SH-SY5Y (cell line): ENCODE measurements at regions not wholly inside any gene's neighbourhood (a gene's known extent, or its start where the extent isn't known, plus 50 kb on each side); places are given as distances from the start of the nearest gene placed in this dataset.

Experiments used
- GATA2 ChIP-seq: IDR thresholded peaks from 2 replicates; pipeline ENCODE4 v1.6.1; 2011; ENCODE audit warnings: mild to moderate bottlenecking, low read depth, low read length
- GATA3 ChIP-seq: IDR thresholded peaks from 2 replicates; pipeline ENCODE4 v1.6.1; 2011; ENCODE audit warnings: low read depth, mild to moderate bottlenecking, low read length, moderate library complexity

DNA sequence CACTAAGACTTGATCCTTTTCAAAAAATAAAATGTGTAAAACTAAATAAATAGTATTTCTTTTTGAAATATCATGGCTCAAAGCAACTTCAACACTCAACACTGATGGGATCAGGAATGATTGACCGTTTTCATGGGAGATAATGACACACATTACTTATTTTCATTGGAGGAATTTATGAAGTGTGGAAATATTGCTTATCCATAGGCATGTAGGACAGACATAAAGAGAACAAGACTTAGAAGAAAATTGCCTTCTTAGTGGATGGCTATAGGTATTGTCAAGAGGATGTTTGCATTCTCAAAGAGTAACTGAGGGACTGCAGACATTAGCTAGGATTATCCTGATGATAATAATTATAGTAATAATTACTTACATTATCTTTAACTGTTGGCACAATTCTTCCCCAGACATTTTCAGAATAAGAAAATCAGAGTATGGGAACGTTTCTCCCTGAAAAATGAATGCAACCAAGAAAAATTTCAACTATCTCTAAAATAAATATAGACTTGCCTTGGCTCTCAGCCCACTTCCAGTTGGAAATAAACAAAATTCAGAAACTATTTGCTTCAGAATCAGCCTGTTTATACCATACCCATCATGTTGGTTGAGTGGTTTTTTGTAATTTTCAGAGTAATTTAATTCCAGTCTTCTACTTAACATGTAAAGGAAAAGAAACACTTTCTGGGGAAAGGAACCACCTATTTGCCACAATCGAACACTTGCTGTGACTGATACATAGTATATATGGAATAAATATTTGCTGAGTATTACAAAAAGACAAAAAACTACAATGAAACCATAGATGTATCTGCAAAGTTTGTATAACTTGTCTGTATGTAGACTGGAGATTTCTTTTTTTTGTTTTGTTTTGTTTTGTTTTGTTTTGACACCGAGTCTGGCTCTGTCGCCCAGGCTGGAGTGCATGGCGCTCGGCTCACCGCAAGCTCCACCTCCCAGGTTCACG is 165.7 kb downstream of the TMX3 start:
- no peak for TF ChIP-seq GATA3
- no peak for TF ChIP-seq GATA2

GRCh38 chr18:68543344-68543743 is 171.6 kb downstream of the TMX3 start:
- TF ChIP-seq GATA3 (no peak), GATA2 (no peak)

- no peak for TF ChIP-seq GATA2
- TF ChIP-seq GATA3 = no peak
Measured at GRCh38 chr18:68542846-68543245, 172.1 kb downstream of the TMX3 start.

GRCh38 chr18:68533641-68534040 is 181.3 kb downstream of the TMX3 start:
- TF ChIP-seq GATA3 (no peak), GATA2 (no peak)

- TF ChIP-seq GATA2 (no peak), GATA3 (no peak)
Measured at GRCh38 chr18:68532328-68532885, 182.5 kb downstream of the TMX3 start.

DNA sequence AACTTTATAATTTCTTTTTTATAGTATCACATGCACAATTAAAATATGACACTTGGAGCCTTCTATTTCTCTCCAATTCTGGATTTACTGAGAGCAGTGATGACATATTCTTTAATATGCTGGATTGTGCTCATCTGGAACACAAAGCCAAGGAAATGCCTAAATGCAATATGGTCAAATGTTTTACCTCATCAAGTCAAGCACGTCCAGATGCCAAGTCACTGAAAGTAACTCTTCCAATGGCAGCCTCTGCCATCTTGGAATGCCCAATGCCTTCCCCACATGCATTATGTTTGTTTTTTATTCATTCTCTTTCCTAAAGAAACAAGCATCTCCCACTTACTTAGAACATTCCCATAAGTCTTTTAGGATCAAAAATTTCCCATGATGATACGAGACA is 189.8 kb downstream of the TMX3 start:
- TF ChIP-seq GATA2 (no peak), GATA3 (no peak)

- TF ChIP-seq GATA3 (no peak), GATA2 (no peak)
Measured at GRCh38 chr18:68520406-68521075, 194.4 kb downstream of the TMX3 start.

DNA sequence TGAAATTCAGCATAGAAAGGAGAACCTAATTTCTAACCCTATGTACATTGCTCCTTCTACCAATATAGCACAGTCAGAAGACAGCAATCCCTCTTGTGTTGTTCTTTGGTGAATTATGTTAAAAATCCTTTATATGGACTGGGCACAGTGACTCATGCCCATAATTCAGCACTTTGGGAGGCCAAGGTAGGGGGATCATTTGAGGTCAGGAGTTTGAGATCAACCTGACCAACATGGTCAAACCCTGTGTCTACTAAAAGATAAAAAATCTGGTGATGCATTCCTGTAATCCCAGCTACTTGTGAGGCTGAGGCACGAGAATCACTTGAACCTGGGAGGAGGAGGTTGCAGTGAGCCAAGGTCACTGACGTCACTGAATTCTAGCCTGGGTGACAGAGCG is 195.6 kb downstream of the TMX3 start:
- no peak for TF ChIP-seq GATA2
- no peak for TF ChIP-seq GATA3

DNA sequence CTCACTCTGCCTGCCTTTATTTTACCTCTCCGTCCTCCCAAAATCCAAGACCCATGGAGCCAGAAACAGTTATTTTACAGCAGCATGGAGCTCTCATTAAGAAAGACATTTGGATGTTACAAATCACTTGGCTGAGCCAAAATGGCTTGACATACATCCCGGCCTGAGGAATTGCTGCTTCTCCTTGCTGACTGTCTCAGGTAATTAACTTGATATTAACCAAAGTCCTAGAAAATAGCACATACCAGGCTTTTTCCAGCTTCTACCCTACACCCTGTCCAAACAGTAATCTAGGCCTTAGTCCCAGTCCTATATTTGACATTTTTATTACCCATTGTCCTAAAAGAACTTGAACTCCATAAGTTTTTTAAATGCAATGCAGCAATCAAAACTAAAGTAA is 205.0 kb downstream of the TMX3 start:
- TF ChIP-seq GATA2 (no peak), GATA3 (no peak)

- TF ChIP-seq GATA3 (no peak), GATA2 (no peak)
Measured at GRCh38 chr18:68507781-68508180, 207.1 kb downstream of the TMX3 start.

DNA sequence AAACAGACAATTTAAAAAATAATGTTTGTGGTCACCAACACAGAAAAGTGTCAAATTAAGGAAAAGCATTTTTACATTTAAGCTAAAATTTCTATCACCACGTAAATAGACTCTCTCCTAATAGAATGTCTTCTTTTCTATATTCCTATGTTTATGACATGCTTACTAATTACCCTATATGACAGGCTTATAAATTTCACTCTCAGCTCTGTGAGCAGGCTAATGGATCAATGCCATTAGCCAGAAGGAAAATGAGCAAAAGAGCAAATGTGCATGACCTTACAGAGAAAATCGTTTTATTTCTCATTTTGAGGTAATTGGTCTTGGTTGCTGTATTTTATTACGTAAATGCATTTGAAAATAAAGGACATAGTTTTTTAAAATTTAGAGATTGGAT is 209.7 kb downstream of the TMX3 start:
- TF ChIP-seq GATA3 = no peak
- TF ChIP-seq GATA2 = no peak

DNA sequence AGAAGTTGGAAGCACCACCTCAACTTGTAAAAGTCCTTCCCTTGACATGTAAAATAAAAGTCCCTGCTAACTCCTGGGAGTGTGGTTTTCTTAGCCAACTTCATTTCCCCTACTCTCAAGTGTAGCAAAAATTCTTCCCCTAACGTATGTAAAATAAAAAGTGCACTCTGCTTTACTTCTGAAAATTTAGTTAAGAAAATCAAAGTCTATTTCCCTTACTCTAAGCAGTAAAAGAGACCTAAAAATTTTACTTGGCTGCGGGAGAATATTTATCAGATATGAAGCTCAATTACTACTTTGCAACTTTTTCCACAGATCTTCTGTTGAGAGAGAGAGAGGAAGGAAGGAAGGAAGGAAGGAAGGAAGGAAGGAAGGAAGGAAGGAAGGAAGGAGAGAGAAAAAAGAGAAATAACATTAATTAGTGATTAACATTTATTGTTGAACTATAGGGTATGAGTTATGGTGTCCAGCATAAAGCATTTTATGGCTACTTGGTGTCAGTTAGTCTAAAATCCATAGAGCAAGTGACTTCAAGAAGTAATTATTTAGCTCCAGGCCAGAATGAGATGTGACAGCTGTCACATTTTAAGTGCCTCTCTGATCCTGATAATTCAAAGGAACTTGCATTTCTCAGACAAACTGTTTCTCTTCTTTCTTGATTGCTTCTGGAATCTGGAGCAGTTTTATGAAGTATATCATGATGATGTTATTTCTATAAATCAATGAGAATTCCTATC is 210.3 kb downstream of the TMX3 start:
- TF ChIP-seq GATA2 (no peak), GATA3 (no peak)

- TF ChIP-seq GATA3 = no peak
- TF ChIP-seq GATA2 = no peak
Measured at GRCh38 chr18:68500556-68500955, 214.4 kb downstream of the TMX3 start.

DNA sequence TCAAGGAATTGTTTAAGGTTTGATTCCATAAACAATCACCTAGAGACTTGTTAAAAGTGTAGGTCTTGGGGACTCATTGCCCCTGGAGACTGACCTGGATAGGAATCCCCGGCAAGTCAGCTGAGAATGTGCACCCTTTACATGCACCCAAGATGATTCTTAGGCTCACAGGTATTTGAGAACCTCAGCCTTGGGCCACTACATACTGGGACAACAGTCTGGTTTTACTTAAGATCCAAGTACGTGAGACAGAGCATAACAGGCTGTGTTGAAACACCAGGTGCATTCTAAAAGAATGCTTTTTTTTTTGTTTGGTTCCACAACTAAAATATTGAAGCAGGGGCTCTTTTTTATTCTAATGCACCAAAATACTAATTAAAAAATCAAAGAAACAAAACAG is 215.8 kb downstream of the TMX3 start:
- TF ChIP-seq GATA2 (no peak), GATA3 (no peak)

DNA sequence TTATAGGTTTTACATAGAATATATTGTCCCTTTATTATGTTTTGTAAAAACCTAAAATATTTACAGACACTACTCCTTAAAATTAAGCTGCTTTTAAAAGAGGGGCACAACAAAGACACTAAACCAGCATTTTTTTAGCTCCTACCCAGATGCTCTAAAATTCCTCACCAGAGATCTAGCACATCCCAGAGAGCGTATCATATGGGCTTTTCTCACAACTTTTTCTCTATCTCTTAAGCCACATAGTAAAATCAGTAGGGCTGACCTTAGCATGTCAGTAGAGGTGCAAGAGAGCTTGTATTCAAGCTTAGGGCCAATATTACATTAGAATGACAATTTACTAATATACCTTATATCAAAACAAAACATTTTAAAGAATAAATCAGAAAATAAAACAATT is 216.3 kb downstream of the TMX3 start:
- TF ChIP-seq GATA3 = no peak
- TF ChIP-seq GATA2 = no peak
